MCF 10A (cell line): ENCODE measurements at regions not wholly inside any gene's neighbourhood (a gene's known extent, or its start where the extent isn't known, plus 50 kb on each side); places are given as distances from the start of the nearest gene placed in this dataset.

Source experiments
- BruUV-seq: library from RNA; stranded (reverse); fragments of 400-500 nt; replicated peaks from 2 replicates; lab custom pipeline; 2021; lab: Mats Ljungman, UMichigan
- CTCF ChIA-PET: fragments of 300-600 bp; sonication (Branson Sonifier 250); formaldehyde crosslinking; extraction: SDS; loops from one replicate; lab custom pipeline; 2021; ENCODE audit warnings: antibody characterized with exemption, inconsistent platforms; lab: Yijun Ruan, JAX
- POLR2A ChIA-PET: fragments of 300-600, 350-650 bp; sonication (Branson Sonifier 250); formaldehyde crosslinking; extraction: SDS; loops from one replicate; lab custom pipeline; 2020; ENCODE audit warnings: antibody characterized with exemption, inconsistent platforms; lab: Yijun Ruan, JAX
- DNase-seq: peaks from one replicate; pipeline ENCODE4 v3.0.0-alpha.2; 2018; ENCODE audit not compliant: unreplicated experiment
- H3K27ac Mint-ChIP-seq: one replicate; pipeline ENCODE4 v1.8.0; 2022; ENCODE audit warnings: mild to moderate bottlenecking, low read depth, mixed read lengths; ENCODE audit not compliant: unreplicated experiment
- H3K27me3 Mint-ChIP-seq: one replicate; pipeline ENCODE4 v1.8.0; 2022; ENCODE audit warnings: mixed read lengths; ENCODE audit not compliant: insufficient read depth, unreplicated experiment
- H3K36me3 Mint-ChIP-seq: one replicate; pipeline ENCODE4 v1.8.0; 2022; ENCODE audit warnings: mild to moderate bottlenecking, moderate library complexity, mixed read lengths; ENCODE audit not compliant: insufficient read depth, unreplicated experiment
- H3K4me1 Mint-ChIP-seq: one replicate; pipeline ENCODE4 v1.8.0; 2022; ENCODE audit warnings: mixed read lengths; ENCODE audit not compliant: insufficient read depth, unreplicated experiment
- H3K4me3 Mint-ChIP-seq: one replicate; pipeline ENCODE4 v1.8.0; 2022; ENCODE audit warnings: mild to moderate bottlenecking, moderate library complexity, mixed read lengths; ENCODE audit not compliant: unreplicated experiment
- H3K9me3 Mint-ChIP-seq: one replicate; pipeline ENCODE4 v1.8.0; 2022; ENCODE audit warnings: mixed read lengths; ENCODE audit not compliant: unreplicated experiment
- intact Hi-C: fragments of 100-400 bp; cut with micrococcal nuclease; formaldehyde crosslinking; loops from 2 replicates; pipeline ENCODE4 v1.14.1; 2022
- TF ChIP-seq, protein P1 (sequence below): fragments of 200-600 bp; IDR thresholded peaks from one replicate; pipeline ENCODE4 v1.8.0; 2022; ENCODE audit warnings: antibody characterized with exemption, mild to moderate bottlenecking; ENCODE audit not compliant: unreplicated experiment

DNA sequence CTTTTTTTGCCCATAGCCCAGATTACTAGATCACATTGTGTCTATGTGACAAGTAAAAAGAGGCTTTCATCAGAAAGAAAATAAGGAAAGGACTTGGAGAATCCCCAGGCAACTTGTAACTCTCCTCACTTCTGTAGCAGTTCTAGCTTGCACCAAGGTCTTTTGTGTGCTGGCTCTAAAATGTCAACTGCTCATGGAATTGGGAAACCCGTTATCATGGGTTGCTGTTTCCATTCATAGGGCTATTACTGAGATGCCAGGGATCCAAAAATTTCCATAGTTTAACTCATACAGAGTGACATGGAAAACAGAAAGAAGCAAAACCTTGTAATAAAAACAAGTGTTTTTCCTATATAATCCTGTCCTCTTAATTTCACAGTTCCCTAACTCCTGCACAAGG lies 123.9 kb upstream of the FBXL7 start:
- DNase-seq = no peak
- ChIA-PET CTCF (interaction anchor here (0.6 to 1.1 kb wide), 2 partner anchors 31 to 270 kb away, joined by 4 to 6 read pairs; no protein-coding TSS in a partner anchor), POLR2A (interaction anchor here (1.2 kb wide), 1 partner anchor 183 kb away, joined by 4 read pairs; no protein-coding TSS in a partner anchor)
- Mint-ChIP-seq H3K36me3 (no peaks in the 10 kb centered on the region), H3K27ac (no peak overlapping the region), H3K9me3 (no peaks in the 10 kb centered on the region), H3K4me3 (no peak overlapping the region), H3K4me1 (no peaks in the 10 kb centered on the region), H3K27me3 (peaks cover 23% of the 10 kb centered on the region)
- BruUV-seq = no TSS peak
- intact Hi-C loops = no loop called here
- TF ChIP-seq, protein P1, sequence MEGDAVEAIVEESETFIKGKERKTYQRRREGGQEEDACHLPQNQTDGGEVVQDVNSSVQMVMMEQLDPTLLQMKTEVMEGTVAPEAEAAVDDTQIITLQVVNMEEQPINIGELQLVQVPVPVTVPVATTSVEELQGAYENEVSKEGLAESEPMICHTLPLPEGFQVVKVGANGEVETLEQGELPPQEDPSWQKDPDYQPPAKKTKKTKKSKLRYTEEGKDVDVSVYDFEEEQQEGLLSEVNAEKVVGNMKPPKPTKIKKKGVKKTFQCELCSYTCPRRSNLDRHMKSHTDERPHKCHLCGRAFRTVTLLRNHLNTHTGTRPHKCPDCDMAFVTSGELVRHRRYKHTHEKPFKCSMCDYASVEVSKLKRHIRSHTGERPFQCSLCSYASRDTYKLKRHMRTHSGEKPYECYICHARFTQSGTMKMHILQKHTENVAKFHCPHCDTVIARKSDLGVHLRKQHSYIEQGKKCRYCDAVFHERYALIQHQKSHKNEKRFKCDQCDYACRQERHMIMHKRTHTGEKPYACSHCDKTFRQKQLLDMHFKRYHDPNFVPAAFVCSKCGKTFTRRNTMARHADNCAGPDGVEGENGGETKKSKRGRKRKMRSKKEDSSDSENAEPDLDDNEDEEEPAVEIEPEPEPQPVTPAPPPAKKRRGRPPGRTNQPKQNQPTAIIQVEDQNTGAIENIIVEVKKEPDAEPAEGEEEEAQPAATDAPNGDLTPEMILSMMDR = no peak

DNA sequence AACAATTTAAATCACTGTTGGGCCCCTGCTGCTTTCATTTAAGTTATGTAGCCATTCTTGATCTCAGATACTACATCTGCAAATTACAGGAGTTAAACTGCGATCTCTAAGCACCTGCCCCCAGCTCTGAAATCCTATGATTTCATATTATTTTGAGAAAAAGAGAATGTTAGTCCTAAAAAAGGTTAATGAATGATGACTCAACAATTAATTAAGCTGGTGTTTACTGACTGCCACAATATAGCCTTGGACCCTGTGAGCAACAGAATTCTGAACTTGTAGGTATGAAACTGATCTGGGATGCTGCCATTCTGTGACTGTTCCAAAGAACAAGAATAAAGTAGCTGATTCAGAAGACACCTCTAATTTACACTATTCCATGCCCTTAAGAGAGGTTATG lies 124.4 kb upstream of the FBXL7 start:
- ChIA-PET POLR2A (no interaction called here), CTCF (interaction anchor here (0.6 to 0.7 kb wide), 2 partner anchors 32 to 110 kb away, joined by 4 to 6 read pairs; no protein-coding TSS in a partner anchor)
- no TSS peak for BruUV-seq
- no peaks in the 10 kb centered on the region for H3K9me3 Mint-ChIP-seq
- H3K27ac Mint-ChIP-seq = no peak overlapping the region
- DNase-seq = no peak
- H3K4me1 Mint-ChIP-seq = no peaks in the 10 kb centered on the region
- TF ChIP-seq, protein P1 = no peak
- intact Hi-C loops = no loop called here
- H3K4me3 Mint-ChIP-seq = no peak overlapping the region
- H3K36me3 Mint-ChIP-seq = no peaks in the 10 kb centered on the region
- H3K27me3 Mint-ChIP-seq = peaks cover 17% of the 10 kb centered on the region

DNA sequence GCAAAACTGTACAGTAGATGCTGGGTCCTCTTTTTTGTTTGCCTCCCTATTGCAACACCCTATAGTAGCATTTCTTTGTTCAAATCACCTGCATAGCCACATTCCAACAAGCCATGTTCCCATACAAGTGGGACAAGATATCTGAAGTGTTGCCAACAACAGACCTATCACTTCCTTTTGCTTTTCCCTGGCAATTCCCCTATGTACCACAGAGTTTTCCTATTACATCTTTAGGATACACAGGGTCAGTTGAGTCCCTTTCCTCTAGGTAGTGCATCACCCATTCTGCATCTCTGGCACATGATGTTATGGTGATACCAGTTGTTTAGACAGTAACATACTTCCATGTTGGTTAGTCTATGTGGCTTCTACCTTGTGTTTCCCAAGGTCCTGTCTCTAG lies 125.1 kb upstream of the FBXL7 start:
- POLR2A ChIA-PET = no interaction called here
- no TSS peak for BruUV-seq

DNA sequence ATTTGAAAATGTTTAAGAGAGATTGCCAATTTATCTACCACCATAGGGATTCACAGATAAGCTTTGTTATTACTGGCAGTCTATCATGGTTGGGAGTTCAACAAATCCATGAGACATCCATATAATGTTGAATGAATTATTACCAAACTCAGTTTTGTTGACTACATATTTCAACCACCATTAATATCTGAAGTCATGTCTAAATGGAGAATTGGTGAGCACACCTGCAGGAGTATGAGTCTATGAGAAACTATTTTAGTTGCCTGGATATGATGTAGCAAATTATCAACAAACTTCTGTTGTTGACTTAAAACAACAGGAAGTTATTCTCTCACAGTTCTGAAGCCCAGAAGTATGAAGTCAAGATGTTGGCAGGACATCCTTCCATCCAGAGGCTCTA lies 126.8 kb upstream of the FBXL7 start:
- Mint-ChIP-seq H3K27ac (no peak overlapping the region), H3K4me1 (no peaks in the 10 kb centered on the region), H3K9me3 (no peaks in the 10 kb centered on the region), H3K4me3 (no peak overlapping the region), H3K27me3 (no peaks in the 10 kb centered on the region), H3K36me3 (no peaks in the 10 kb centered on the region)
- no TSS peak for BruUV-seq
- intact Hi-C loops = no loop called here
- CTCF ChIA-PET = no interaction called here
- TF ChIP-seq, protein P1 = no peak
- no peak for DNase-seq
- POLR2A ChIA-PET = no interaction called here

More for the DNA sequence above, 125.1 kb upstream of the FBXL7 start:
- Mint-ChIP-seq H3K36me3 (no peaks in the 10 kb centered on the region), H3K4me1 (no peaks in the 10 kb centered on the region), H3K27ac (no peak overlapping the region), H3K9me3 (no peaks in the 10 kb centered on the region), H3K4me3 (no peak overlapping the region), H3K27me3 (peaks cover 11% of the 10 kb centered on the region)
- DNase-seq = no peak
- TF ChIP-seq, protein P1 = no peak
- intact Hi-C loops = no loop called here
- CTCF ChIA-PET = interaction anchor here (0.6 to 0.7 kb wide), 2 partner anchors 109 to 620 kb away, joined by 3 to 4 read pairs; no protein-coding TSS in a partner anchor
